SKM-1 treated with dmso at 0.1 percent for 144 hours (cell line): ENCODE measurements at regions not wholly inside any gene's neighbourhood (a gene's known extent, or its start where the extent isn't known, plus 50 kb on each side); places are given as distances from the start of the nearest gene placed in this dataset.

Source experiments
- DNase-seq: peaks from one replicate; lab custom pipeline; 2025; ENCODE audit not compliant: unreplicated experiment; lab: John Stamatoyannopoulos, UW

DNA sequence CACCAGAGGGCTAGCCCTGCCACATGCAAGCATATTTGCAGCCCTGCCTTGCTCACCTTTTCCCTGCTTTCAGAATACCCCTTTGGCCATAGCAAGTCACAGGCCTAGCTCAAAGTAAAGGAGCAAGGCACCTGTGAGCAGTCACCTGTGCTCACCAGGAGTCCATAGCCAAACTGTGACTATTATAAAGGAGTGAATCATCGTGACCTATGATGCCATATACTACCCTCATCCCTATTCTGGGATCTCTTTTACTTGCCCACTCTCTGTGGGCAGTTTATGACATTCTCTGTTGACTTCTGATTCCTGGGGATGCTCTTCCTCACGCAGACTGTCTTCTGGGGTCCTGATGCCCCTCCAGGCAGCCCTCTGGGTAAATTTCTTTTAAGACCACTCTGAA lies 200.5 kb upstream of the NLRP1 start:
- no peak for DNase-seq

DNA sequence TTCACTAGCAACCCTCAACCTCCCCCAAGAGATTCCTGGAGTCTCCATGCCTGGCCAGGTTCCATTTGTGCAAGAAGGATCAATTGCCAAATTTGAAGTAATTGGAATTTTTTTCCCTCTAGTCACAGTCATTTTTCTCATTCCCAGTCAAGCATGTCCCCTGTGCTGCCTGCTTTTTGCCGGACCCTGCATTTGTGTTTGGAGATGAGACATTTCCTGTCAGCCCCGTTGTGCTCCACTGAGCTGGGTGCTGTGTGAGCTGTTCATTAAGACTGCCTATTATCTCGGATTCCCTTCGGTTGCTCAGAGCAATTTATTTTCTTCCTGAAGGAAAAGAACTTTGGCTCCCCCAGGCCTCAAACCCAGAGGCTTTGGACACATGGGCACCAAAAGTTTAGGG lies 201.0 kb upstream of the NLRP1 start:
- DNase-seq: no peak

DNA sequence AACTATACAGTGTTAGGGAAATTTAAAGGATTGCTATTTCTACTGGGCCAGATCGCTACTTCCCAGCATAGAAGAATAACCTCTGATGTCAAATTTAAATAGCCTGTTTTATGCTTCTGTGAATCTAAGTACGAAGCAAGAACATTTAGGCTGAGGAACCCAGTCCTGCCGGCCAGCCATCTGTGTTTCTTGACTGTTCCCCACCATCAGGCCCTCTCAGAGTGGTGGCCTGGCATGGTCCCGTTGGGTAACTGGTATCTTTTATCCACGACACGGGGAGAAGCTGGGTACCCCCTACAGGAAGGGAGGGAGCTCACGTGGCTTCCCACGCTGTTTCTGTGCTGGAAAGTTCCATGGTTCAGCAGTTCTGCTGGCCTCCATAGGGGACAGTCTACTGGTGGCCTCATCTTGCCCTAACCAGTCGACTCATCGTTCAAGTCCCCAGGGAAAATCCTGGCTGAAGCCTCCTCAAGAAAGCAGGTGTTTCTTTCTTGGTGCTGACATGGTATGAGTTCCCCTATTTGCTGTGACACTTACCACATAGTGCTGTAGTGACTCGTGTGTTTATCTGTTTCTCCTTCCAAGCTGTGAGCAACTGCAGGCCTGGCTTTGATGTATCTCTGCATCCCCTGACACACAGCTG lies 201.7 kb upstream of the NLRP1 start:
- DNase-seq: no peak

DNA sequence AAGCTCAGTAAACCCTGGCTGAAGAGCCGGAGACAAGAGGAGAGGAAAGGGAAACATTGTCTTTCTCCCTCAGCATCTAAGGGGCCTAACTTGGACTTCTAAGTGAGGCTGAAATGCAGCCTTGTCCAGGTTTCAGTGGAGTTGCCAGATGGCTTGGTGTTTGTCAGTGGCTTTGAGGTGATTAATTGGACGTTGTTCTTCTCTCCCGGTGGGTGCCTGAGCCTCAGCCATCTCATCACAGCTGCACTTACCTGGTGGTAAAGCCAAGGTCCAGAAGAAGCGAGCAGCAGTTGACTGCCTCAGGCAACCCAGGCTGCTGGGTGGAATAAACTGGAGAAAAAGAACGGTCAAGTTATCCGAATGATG lies 202.2 kb upstream of the NLRP1 start:
- no peak for DNase-seq

DNA sequence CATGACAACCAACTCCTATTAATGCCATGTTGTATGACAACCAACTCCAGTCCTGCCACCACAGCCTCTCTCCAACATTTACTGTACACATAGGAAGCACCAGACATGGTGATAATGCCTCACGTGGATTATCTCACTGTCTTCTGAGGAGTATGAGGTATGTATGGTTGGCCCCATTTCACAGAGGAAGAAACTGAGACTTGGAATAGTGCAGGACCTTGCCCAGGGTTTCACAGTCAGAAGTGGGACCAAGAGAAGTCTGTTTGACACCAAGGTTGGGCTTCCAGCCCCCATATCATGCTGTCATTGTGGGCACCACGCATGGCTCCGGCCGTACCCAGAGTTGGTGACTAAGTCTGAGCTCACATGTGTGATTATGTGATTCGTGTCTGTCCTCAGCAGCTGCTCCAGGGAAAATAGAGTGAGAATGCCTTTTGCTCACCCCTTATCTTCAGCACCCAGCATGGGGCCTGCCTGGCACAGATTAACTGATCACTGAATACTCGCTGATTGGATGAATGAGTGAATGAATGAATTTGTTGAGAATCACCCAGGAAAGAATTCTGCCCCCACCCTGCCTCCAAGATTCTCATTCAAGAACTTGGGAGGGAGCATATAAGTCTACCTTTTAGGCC lies 204.1 kb upstream of the NLRP1 start:
- no peak for DNase-seq

DNA sequence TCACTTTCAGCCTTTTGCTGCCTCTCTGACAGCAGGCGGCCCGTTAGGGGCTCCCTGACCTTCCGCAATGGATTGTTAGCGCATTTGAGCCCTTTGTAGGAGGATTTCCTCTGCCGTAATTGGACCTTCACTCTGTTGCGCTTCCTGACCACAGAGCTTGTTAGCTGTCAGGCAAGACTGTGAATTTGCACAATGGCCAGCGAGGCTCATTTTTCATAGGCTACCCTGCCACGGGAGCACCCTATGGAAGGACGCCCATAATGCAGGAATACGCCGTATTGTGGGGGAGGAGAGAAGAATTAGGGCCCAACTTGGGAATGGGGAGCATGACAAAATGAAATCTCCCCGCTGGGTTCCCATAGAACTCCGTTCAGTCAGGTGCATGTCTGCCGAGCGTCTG lies 205.2 kb upstream of the NLRP1 start:
- no peak for DNase-seq

DNA sequence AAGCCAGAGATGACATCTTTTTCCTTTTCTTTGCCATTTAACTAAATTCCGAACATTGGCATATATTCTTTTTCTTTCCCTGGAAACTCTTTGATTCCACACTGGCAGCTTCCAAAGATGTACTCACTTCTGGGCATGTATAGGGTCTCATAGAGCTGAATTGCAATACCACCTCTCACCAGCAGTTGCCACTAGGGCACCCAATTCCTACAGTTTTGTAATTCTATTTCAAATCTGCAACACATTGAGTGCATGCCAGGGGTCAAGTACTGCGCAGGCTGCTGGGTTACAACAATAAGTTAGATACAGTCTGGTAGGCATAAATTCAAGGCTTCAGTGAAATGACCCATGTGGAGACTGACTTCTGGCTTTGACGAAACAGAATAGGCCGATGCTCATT lies 208.8 kb upstream of the NLRP1 start:
- DNase-seq: no peak

DNA sequence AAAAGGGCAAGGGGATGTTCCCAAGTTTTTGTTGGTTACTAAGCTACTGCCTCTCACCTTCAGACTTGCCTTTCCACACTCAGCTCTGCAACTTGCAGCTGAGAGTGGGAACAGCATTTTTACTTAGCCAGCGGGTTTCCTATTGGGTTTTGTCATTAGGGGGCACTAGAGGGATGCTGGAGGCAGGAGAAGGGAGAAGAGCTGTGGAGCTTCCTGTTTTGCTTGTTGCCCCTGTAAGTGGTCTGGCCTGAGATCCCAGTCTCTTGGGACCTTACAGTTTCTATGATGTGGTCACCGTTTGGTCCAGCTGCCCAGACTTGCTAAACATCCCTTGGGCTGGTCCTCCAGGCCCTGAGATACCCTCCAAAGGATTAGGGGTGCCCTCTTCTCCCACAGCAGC lies 209.6 kb upstream of the NLRP1 start:
- DNase-seq: no peak

DNA sequence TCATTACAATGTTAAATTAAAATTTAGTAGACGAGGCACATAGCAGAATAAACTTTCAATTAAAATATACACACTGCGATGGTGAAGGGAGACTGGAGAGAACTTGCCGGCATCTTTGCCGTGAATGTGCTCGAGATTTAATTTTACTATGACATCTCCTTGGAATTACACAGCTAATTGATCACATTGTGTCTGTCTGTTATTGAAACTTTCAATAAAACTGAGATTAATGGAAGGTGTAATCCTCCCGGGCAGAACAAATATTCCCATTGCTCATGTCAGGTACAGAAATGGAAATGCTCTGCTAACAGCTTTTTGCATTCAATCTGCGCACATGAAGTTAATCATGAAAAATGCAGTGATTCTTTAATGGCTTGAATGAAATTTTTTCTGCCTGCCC lies 210.1 kb upstream of the NLRP1 start:
- DNase-seq: no peak

DNA sequence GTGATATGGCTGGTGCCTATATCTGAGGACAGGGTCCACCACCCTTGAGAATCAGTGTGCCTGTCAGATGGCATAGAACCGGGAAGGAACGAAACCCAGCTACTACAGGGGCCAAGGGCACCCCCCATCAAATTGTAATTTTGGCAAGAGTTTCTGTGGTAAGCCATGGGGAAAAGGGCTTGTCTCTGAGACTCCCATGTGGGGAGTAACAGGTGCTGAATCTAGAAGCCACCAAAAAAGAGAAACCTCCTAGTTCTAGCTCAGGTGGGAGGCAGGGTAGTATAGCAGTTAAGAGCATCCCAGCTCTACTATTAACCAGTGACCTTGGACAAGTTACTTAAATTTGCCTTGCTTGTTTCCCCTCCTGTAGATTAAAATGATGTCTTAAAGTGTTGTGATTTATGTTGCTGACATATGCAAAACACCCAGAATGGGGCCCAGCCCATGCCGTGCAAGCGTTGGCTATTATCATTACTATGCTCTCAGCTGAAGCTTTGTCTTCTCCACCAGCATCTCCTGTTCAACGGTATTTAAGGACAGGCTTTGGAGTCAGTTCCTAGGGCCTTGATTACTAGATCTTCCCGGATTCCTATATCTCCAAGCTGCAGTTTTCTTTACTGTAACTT lies 210.7 kb upstream of the NLRP1 start:
- no peak for DNase-seq

DNA sequence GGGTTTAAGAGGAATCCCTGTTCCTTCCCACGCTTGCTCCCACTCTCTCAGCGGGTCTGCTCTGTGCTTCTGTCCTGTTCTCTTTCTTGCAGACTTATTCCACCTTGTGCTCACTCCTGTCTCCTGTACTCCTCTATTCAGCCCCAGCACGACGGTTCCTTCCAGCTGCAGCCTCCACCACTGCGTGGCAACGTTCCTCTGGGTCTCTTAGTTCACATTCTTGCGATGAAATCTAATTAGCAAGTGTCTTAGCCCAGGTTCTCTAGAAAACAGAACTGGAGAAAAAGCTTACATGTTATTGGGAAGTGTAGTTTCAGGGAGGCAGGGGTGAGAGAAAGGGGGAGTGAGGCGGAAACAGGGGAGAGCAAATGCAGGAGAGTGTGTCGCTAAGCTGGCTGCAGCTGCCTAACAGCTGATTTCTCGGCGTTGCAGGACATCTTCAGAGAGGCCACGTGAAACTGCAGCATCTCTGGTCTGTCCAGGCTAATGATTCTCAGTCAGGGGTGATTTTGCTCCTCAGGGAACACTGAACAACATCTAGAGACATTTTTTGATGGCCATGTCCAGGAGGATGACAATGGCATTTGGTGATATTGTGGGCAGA lies 213.2 kb upstream of the NLRP1 start:
- no peak for DNase-seq

DNA sequence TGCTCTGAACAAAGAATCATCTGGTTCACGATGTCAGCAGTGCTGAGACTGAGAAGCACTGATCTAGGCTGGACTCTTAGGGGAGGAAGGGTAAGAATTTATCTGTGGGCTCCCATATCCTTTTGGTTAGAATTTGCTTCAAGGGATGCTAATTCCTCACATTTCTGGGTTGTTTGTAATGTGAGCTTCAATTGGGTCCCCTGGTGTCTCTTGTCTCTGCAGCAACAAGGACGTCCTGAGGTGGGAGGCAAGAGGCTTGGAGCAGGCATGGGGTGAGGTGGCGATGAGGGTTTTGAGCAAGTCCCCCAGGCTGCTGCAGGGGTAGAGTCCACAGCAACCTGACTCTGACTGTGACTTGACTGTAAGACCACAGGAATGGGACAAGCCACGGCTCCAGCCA lies 213.8 kb upstream of the NLRP1 start:
- no peak for DNase-seq

DNA sequence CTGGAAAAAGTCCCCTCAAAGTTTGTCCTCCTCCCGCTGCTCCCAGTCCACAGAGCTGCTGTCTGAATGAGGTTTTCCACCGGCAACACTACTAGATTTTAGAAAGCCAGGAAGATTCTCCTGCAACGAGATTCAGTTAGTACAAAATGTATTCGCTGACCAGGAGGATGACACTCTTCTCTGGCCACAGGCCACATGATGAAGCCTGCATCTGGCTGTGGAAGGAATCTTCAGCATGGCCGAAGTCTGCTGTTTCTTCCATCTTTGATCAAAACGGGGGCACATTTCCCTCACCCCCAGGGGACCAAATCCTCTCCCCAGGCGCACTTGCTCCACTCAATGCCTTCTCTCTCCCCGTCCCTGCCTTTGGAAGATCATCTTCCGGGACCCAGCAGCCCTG lies 215.8 kb upstream of the NLRP1 start:
- DNase-seq: no peak

DNA sequence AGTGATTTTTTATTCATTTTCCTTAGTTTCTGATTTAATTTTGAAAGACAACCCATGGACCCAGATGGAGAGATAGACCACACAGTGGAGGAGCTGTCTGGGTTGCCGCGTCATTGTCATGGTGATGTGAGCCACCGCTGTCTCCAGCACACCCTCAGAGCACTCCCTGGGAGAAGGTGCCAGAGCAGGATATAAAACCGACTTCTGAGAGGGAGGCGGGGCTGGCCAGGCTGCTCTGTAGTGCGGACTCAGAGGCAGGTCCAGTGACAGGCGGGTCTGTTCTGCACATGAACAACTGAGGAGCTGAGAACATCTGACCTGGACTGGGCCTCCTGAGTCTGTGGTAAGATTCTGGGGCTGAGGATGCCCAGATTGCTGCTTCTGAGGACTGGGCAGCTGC lies 216.3 kb upstream of the NLRP1 start:
- DNase-seq: no peak

DNA sequence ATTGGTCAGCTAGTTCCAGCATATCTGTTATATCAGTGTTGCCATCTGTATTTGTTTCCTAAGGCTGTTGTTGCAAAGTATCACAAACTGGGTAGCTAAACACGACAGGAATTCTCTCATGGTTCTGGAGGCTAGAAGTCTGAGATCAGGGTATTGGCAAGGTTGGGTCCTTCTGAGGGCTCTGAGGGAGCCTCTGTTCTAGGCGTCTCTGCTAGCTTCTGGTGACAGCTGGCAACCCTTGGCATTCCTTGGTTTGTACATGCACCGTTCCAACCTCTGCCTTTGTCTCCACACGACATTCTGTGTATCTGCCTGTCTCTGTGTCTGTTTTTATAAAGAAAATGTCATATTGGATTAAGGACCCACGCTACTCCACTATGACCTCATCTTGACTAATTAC lies 219.9 kb upstream of the NLRP1 start:
- no peak for DNase-seq

DNA sequence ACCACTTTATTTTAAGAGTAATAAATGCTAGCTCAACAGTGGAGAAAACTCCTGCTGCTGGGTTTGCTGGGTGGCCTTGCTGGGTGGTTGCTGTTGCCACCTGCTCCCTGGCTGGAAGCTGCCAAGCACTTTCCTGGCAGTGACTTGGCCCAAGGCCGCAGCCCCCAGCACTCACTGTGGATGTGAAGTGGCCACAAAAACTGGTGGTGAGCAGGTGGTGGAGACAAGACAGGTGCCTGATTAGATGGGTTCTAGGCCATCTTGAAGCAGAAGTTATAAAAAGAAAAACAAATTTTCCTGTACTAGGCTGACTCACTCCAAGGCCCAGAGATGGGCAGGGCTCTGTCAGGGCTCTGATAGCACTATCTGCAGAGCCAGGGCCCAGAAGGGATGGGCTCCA lies 224.7 kb upstream of the NLRP1 start:
- DNase-seq: no peak

DNA sequence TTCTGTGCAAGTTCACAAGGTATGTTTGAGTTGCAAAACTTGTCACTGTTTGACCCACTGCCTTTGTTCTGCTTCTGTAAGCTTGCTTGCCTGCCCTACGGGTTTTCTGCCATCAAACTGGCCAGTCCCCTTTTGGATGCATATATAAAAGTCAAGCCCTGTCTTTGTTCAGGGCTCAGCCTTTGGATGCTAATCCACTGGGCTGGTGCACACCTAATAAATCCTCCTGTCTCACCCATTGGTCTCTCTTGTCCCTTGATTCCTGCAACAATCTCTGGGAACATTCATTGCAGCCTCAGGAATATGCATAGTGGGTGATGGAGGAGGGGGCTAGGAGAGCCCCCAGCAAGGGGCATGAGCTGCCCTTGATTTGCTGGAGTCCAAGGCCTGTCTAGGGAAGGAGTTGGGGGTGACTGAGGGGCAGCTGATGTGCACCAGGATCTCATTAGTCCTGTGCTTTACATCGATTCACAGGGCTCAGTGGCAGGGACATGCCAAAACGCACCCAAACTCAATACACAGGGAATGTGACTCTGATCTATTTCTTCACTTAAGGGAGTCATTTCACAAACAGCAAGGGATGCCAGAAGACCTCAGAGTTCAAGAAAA lies 225.4 kb upstream of the NLRP1 start:
- no peak for DNase-seq

DNA sequence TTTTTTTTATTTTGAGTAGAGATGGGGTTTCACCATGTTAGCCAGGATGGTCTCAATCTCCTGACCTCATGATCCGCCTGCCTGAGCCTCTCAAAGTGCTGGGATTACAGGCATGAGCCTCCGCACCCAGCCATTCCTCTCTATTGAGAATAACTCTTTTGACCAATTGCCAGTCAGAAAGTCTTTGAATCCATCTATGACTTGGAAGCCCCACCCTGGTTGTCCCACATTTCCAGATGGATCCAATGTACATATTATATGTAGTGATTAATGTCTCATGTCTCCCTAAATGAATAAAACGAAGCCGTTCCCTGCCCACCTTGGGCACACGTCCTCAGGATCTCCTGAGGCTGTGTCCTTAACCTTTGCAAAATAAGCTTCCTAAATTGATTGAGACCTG lies 228.3 kb upstream of the NLRP1 start:
- no peak for DNase-seq

DNA sequence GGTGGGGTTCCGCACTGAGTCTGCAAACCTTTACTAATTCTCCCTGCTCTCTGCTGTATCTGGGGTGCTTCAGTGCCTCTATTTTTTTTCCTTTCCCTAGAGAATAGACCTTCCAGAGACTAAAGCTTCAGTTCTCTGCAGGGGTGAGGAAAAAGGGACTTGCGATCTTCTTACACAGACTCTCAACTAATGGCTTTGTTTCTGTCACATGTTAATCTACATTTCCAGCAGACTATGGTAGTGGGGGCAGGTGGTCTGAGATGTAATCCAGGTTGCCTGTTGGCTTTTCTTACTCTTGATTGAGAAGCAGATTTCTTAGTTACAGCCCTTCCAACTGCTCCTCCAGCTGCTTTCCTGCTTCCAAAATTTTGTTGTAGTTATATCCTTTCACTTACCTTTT lies 229.0 kb upstream of the NLRP1 start:
- DNase-seq: no peak

DNA sequence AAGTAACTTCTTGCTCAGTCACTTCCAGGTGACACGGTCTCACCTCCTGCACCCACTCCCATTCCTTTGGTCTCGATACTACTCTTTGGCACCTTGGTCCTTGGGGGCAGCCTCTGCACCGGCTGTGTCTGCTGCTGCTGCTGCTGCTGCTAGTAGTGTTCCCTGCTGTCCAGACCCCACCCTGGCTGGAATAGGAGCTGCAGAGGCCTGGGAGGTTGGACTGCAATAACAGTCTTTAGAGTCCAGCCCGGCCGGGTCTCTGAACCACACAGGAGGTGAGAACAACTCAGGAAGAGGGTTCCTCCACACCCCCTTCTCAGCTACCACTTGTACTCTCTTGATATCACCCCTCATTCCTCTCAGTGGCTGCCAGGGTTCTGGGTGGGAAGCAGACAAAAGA lies 231.1 kb upstream of the NLRP1 start:
- DNase-seq: no peak

DNA sequence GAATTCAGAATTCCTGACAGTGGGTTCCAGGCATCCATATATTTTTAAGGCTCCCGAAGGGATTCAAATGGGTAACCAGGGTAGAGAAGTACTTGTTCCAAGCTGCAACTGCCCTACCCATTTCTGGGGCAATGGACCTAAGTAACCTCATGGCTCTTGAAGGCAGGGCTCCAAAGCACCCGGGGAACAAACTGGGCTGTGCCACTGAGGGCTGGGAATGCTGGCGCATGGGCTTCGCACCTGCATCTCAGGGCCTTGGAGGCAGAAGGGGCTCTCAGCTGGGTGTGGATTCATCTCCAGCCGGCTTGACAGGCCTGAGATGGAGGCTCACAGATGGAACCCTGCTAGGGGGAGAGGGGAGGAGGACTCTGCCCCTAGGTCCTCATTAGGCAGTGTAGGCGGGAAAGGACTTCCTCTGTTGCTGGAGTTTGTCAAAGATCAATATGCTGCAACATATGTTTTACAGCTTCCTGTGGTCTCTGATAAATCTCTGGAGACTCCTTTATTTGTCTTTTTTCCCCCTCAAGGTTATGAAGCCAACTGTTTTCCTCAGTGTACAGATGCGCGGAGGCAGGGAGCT lies 232.3 kb upstream of the NLRP1 start:
- DNase-seq: no peak
